ENCODE measurements at regions not wholly inside any gene's neighbourhood (a gene's known extent, or its start where the extent isn't known, plus 50 kb on each side); places are given as distances from the start of the nearest gene placed in this dataset.

DNA sequence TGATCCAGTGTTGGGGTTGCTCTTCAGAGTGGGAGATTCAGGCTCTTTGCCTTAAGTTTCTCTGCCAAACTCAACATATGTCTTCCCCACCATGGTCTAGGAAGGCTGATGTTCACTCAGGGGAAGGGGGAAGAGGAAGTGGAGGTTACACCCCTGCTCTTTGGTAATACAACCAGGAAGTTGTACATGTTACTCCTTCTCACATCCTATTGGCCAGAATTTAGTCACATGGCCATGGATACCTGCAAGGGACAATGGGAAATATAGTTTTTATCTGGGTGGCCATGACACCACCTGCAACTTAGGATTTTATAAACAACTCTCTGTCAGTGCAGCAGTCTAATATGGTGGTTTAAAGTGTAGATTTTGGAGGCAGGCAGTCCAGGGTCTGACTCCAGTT lies 150.9 kb downstream of the TBX5 start:
- no peaks in the 10 kb centered on the region for H3K36me3 ChIP-seq
- H3K9me3 ChIP-seq = no peaks in the 10 kb centered on the region
- no peaks in the 10 kb centered on the region for H3K4me1 ChIP-seq
- no peaks in the 10 kb centered on the region for H3K27me3 ChIP-seq
- TF ChIP-seq, protein P1, sequence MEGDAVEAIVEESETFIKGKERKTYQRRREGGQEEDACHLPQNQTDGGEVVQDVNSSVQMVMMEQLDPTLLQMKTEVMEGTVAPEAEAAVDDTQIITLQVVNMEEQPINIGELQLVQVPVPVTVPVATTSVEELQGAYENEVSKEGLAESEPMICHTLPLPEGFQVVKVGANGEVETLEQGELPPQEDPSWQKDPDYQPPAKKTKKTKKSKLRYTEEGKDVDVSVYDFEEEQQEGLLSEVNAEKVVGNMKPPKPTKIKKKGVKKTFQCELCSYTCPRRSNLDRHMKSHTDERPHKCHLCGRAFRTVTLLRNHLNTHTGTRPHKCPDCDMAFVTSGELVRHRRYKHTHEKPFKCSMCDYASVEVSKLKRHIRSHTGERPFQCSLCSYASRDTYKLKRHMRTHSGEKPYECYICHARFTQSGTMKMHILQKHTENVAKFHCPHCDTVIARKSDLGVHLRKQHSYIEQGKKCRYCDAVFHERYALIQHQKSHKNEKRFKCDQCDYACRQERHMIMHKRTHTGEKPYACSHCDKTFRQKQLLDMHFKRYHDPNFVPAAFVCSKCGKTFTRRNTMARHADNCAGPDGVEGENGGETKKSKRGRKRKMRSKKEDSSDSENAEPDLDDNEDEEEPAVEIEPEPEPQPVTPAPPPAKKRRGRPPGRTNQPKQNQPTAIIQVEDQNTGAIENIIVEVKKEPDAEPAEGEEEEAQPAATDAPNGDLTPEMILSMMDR (IDR thresholded peaks at IDR 0.05) = no peak
- no peak for TF ChIP-seq POLR2A (IDR thresholded peaks at IDR 0.05)
- H3K27ac ChIP-seq = no peak overlapping the region
- DNase-seq = no peak
- intact Hi-C loops (cut with DNase I; ENCODE audit: low total_unique reads) = no loop called here
- H3K4me3 ChIP-seq = no peak overlapping the region

DNA sequence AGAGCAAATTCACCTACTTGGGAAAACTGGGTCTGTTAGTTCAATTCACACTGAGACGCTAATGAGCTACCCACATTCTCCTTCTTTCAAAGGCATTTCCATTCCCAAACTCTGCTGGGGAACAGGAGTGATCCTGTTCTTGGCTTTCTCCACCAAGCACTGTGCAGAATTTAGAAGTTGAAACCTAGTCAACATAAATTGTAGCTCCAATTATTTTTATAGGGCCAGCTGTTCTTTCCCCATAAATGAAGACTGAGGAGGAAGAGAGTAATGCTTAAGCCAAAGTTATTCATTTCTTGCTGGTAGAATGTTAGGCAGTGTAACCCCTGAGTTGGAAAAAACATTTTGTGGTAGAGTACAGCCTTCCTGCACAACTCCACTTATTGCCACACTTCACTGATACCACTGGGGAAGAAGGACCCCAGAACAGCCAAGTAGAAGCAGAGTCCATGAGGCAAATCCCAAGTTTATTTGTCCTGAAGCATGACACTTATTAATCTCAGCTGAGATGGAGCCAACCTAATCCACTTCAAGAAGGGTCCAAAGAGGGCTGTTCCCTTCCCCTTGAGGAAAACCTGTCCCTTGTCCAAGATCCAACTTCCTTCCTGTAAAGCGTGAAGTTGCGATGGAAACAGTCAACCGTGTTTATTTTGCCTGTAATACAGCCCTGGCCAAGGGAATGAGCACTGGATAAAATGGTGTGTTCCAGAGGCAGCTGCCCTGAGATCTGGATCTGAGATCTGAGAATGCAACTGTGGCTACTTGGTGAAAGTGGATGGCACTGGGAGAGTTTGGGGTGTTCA lies 151.8 kb downstream of the TBX5 start:
- intact Hi-C loops (cut with DNase I; ENCODE audit: low total_unique reads) = no loop called here
- H3K36me3 ChIP-seq = no peaks in the 10 kb centered on the region
- H3K9me3 ChIP-seq = no peaks in the 10 kb centered on the region
- H3K4me3 ChIP-seq = no peak overlapping the region
- H3K4me1 ChIP-seq = no peaks in the 10 kb centered on the region
- no peaks in the 10 kb centered on the region for H3K27me3 ChIP-seq
- no peak for DNase-seq
- TF ChIP-seq POLR2A (IDR thresholded peaks at IDR 0.05) = no peak
- H3K27ac ChIP-seq = no peak overlapping the region

DNA sequence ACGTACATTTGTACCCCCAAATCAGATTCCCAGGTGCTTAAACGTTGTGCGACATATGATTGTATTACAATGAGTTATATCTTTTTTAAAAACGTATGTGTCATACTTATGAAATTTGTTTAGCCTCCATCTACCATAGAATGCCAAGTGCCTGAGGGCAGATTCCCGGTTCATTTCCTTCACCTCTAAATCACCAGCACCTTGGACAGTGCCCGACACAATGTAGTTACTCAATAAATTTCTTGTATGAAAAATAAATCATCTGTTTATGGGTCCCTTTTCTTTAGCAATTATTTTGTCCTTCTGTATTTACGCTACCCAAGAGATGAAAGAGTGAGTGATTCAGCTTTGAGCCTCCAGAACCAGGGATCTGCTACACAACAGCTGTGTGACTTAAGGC lies 157.4 kb downstream of the TBX5 start:
- Histone ChIP-seq H3K4me1 (no peaks in the 10 kb centered on the region), H3K36me3 (no peaks in the 10 kb centered on the region), H3K27me3 (no peaks in the 10 kb centered on the region), H3K4me3 (no peak overlapping the region), H3K9me3 (no peaks in the 10 kb centered on the region), H3K27ac (no peak overlapping the region)
- intact Hi-C loops (cut with DNase I; ENCODE audit: low total_unique reads) = no loop called here
- DNase-seq = no peak
- no peak for TF ChIP-seq POLR2A (IDR thresholded peaks at IDR 0.05)
- TF ChIP-seq, protein P1 (IDR thresholded peaks at IDR 0.05) = no peak

DNA sequence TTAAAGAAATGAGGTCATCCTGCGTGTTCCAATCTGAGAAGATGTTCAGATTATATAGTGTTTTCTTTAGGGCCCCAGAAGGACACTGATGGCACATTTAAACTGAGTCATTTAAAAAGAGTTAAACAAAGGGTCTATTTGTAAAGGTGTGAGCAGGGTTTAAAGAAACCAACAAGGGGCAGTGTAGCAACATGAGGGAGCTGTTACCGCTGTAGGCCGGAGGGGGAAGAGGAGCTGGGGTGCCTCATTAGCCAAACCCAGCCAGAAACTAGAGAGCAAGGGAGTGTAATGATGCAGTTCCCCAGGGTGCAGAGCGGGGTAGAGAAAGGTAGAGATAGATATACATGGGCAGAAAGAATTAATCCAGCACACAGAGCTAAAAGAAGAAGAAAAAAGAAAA lies 160.4 kb downstream of the TBX5 start:
- Histone ChIP-seq H3K9me3 (no peaks in the 10 kb centered on the region), H3K27ac (no peak overlapping the region), H3K36me3 (no peaks in the 10 kb centered on the region), H3K4me1 (no peaks in the 10 kb centered on the region), H3K27me3 (no peaks in the 10 kb centered on the region), H3K4me3 (no peak overlapping the region)
- intact Hi-C loops (cut with DNase I; ENCODE audit: low total_unique reads) = no loop called here
- TF ChIP-seq, protein P1 (IDR thresholded peaks at IDR 0.05) = no peak
- no peak for TF ChIP-seq POLR2A (IDR thresholded peaks at IDR 0.05)
- DNase-seq = no peak

DNA sequence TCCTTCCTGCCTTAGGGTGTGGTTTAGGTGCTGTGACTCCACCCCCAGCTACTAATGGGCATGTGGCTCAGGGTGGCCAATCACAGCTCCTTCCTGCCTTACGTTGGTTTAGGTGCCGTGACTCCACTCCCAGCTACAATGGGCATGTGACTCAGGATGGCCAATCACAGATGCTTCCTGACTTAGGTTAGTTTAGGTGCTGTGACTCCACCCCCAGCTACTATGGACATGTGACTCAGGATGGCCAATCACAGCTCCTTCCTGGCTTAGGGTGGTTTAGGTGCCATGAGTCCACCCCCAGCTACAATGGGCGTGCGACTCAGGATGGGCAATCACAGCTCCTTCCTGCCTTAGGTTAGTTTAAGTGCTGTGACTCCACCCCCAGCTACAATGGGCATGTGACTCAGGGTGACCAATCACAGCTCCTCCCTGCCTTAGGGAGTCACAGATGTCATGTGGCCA lies 163.9 kb downstream of the TBX5 start:
- Histone ChIP-seq H3K9me3 (no peaks in the 10 kb centered on the region), H3K27me3 (no peaks in the 10 kb centered on the region)
- intact Hi-C loops (cut with DNase I; ENCODE audit: low total_unique reads) = no loop called here

More for the DNA sequence above, 163.9 kb downstream of the TBX5 start:
- DNase-seq = no peak
- TF ChIP-seq POLR2A (IDR thresholded peaks at IDR 0.05) = no peak
- TF ChIP-seq, protein P1 (IDR thresholded peaks at IDR 0.05) = no peak
- Histone ChIP-seq H3K4me3 (no peak overlapping the region), H3K4me1 (peaks cover 0 to 7% of the 10 kb centered on the region in 2 donors), H3K36me3 (no peaks in the 10 kb centered on the region), H3K27ac (no peak overlapping the region)

All from uterus (tissue), 3 donors.